CD4-positive, alpha-beta T cell (primary cell): ENCODE measurements at regions not wholly inside any gene's neighbourhood (a gene's known extent, or its start where the extent isn't known, plus 50 kb on each side); places are given as distances from the start of the nearest gene placed in this dataset.

Experiments used
- ATAC-seq: fragments of 200-7000 bp; cut with Tn5 transposase; one replicate; pipeline ENCODE4 v1.10.0; 2022; ENCODE audit warnings: mild to moderate bottlenecking; ENCODE audit not compliant: poor library complexity
- CTCF ChIA-PET: fragments of 350-600 bp; sonication (Branson Sonifier 250); formaldehyde crosslinking; loops from one replicate; lab custom pipeline; 2021; ENCODE audit warnings: antibody characterized with exemption, inconsistent platforms; lab: Charles Lee
- POLR2A ChIA-PET: fragments of 350-600 bp; sonication (Branson Sonifier 250); formaldehyde crosslinking; loops from one replicate; lab custom pipeline; 2021; ENCODE audit warnings: antibody characterized with exemption, inconsistent platforms; lab: Charles Lee
- DNase-seq, 14 experiments: peaks; one replicate each; pipeline ENCODE4 v3.0.0-alpha.2; 2013 to 2020; ENCODE audit warnings: mixed read lengths in 2 of 14
- H3K27ac ChIP-seq, 2 donors: one replicate each; pipeline versions ENCODE4 v1.5.1 to v1.7.0; 2013; ENCODE audit warnings: low read length in 2 of 2, low read depth in 1 of 2, mild to moderate bottlenecking in 1 of 2
- H3K27me3 ChIP-seq, 2 experiments: 1 replicate in 1 of 2; 2 replicates in 1 of 2; pipeline versions ENCODE4 v1.6.1 to v1.7.0; 2013; ENCODE audit warnings: low read length in 2 of 2, control low read depth in 1 of 2, mild to moderate bottlenecking in 1 of 2, moderate library complexity in 1 of 2; ENCODE audit not compliant: insufficient read depth in 2 of 2, control insufficient read depth in 1 of 2
- H3K36me3 ChIP-seq: one replicate; pipeline ENCODE4 v1.6.1; 2013; ENCODE audit warnings: low read length, control low read depth; ENCODE audit not compliant: insufficient read depth
- H3K4me1 ChIP-seq: one replicate; pipeline ENCODE4 v1.6.1; 2013; ENCODE audit warnings: low read length, control low read depth; ENCODE audit not compliant: insufficient read depth
- H3K4me3 ChIP-seq: one replicate; pipeline ENCODE4 v1.5.1; 2013; ENCODE audit warnings: mild to moderate bottlenecking, low read length, moderate library complexity
- H3K9me3 ChIP-seq, 2 experiments: 1 replicate in 1 of 2; 2 replicates in 1 of 2; pipeline versions ENCODE4 v1.6.1 to v1.7.0; 2013; ENCODE audit warnings: low read length in 2 of 2, mild to moderate bottlenecking in 2 of 2, control low read depth in 1 of 2, moderate library complexity in 1 of 2; ENCODE audit not compliant: control insufficient read depth in 1 of 2, insufficient read depth in 1 of 2
- H3K27ac Mint-ChIP-seq: one replicate; pipeline ENCODE4 v1.8.0; 2020; ENCODE audit warnings: mixed read lengths
- H3K27me3 Mint-ChIP-seq: one replicate; pipeline ENCODE4 v1.8.0; 2021; ENCODE audit warnings: mixed read lengths
- H3K36me3 Mint-ChIP-seq: one replicate; pipeline ENCODE4 v1.8.0; 2021; ENCODE audit warnings: low read depth, mixed read lengths
- H3K4me1 Mint-ChIP-seq: one replicate; pipeline ENCODE4 v1.8.0; 2021; ENCODE audit warnings: low read depth, mixed read lengths
- H3K4me3 Mint-ChIP-seq: one replicate; pipeline ENCODE4 v1.8.0; 2020; ENCODE audit warnings: mild to moderate bottlenecking, mixed read lengths
- H3K9me3 Mint-ChIP-seq: one replicate; pipeline ENCODE4 v1.8.0; 2020; ENCODE audit warnings: mixed read lengths
- CTCF ChIP-seq: fragments of 200-600 bp; IDR thresholded peaks from one replicate; pipeline ENCODE4 v1.8.0; 2022; ENCODE audit warnings: antibody characterized with exemption, mild to moderate bottlenecking
- intact Hi-C, 2 experiments: fragments of 100-400 bp; cut with DNase I in 1 of 2; cut with micrococcal nuclease in 1 of 2; formaldehyde crosslinking; loops; one replicate each; pipeline versions ENCODE4 v1.15.1 to v1.9.0; 2023 to 2025; cut with DNase I, micrococcal nuclease

GRCh38 chr4:100679926-100680325, 162.1 kb upstream of the EMCN start:
- Histone ChIP-seq H3K27me3 (no peaks in the 10 kb centered on the region), H3K9me3 (peaks cover 0 to 3% of the 10 kb centered on the region in 2 experiments), H3K27ac (no peak overlapping the region), H3K4me1 (no peaks in the 10 kb centered on the region), H3K36me3 (no peaks in the 10 kb centered on the region), H3K4me3 (no peak overlapping the region)
- POLR2A ChIA-PET: no interaction called here
- Mint-ChIP-seq H3K4me3 (no peak overlapping the region), H3K9me3 (no peaks in the 10 kb centered on the region), H3K4me1 (no peaks in the 10 kb centered on the region), H3K27ac (no peak overlapping the region), H3K36me3 (no peaks in the 10 kb centered on the region), H3K27me3 (peaks cover 5% of the 10 kb centered on the region)
- no peak for TF ChIP-seq CTCF
- DNase-seq: no peak
- intact Hi-C loops: no loop called here
- no peak for ATAC-seq
- CTCF ChIA-PET: no interaction called here

- no peaks in the 10 kb centered on the region for H3K36me3 Mint-ChIP-seq
- no peaks in the 10 kb centered on the region for H3K4me1 ChIP-seq
- H3K36me3 ChIP-seq: no peaks in the 10 kb centered on the region
- H3K4me3 ChIP-seq: no peak overlapping the region
- H3K9me3 ChIP-seq: no peaks in the 10 kb centered on the region
- no peak for TF ChIP-seq CTCF
- H3K9me3 Mint-ChIP-seq: no peaks in the 10 kb centered on the region
- ChIA-PET CTCF (no interaction called here), POLR2A (no interaction called here)
- DNase-seq (no peak), ATAC-seq (no peak)
- H3K27ac ChIP-seq: no peak overlapping the region
- H3K27me3 Mint-ChIP-seq: no peaks in the 10 kb centered on the region
- H3K27me3 ChIP-seq: no peaks in the 10 kb centered on the region
- H3K4me3 Mint-ChIP-seq: no peak overlapping the region
- intact Hi-C loops: no loop called here
- H3K4me1 Mint-ChIP-seq: no peaks in the 10 kb centered on the region
- H3K27ac Mint-ChIP-seq: no peak overlapping the region
Measured at GRCh38 chr4:100674976-100675375, 157.2 kb upstream of the EMCN start.

GRCh38 chr4:100657187-100657586, 139.4 kb upstream of the EMCN start:
- no peak for DNase-seq
- H3K27me3 ChIP-seq: no peaks in the 10 kb centered on the region
- no peak overlapping the region for H3K27ac Mint-ChIP-seq
- no peak for ATAC-seq
- no peaks in the 10 kb centered on the region for H3K9me3 Mint-ChIP-seq
- no peaks in the 10 kb centered on the region for H3K4me1 Mint-ChIP-seq
- no peaks in the 10 kb centered on the region for H3K36me3 ChIP-seq
- no peak overlapping the region for H3K4me3 Mint-ChIP-seq
- H3K4me1 ChIP-seq: no peaks in the 10 kb centered on the region
- intact Hi-C loops: no loop called here
- no peaks in the 10 kb centered on the region for H3K9me3 ChIP-seq
- ChIA-PET CTCF (no interaction called here), POLR2A (interaction anchor here (0.6 kb wide), 1 partner anchor 8 kb away, joined by 3 read pairs; no protein-coding TSS in a partner anchor)
- no peaks in the 10 kb centered on the region for H3K27me3 Mint-ChIP-seq
- no peak overlapping the region for H3K27ac ChIP-seq
- H3K4me3 ChIP-seq: no peak overlapping the region
- H3K36me3 Mint-ChIP-seq: no peaks in the 10 kb centered on the region
- no peak for TF ChIP-seq CTCF
